MCF 10A (cell line): ENCODE measurements at regions not wholly inside any gene's neighbourhood (a gene's known extent, or its start where the extent isn't known, plus 50 kb on each side); places are given as distances from the start of the nearest gene placed in this dataset.

Experiments
- BruUV-seq: library from RNA; stranded (reverse); fragments of 400-500 nt; replicated peaks from 2 replicates; lab custom pipeline; 2021; lab: Mats Ljungman, UMichigan
- CTCF ChIA-PET: fragments of 300-600 bp; sonication (Branson Sonifier 250); formaldehyde crosslinking; extraction: SDS; loops from one replicate; lab custom pipeline; 2021; ENCODE audit warnings: antibody characterized with exemption, inconsistent platforms; lab: Yijun Ruan, JAX
- POLR2A ChIA-PET: fragments of 300-600, 350-650 bp; sonication (Branson Sonifier 250); formaldehyde crosslinking; extraction: SDS; loops from one replicate; lab custom pipeline; 2020; ENCODE audit warnings: antibody characterized with exemption, inconsistent platforms; lab: Yijun Ruan, JAX
- DNase-seq: peaks from one replicate; pipeline ENCODE4 v3.0.0-alpha.2; 2018; ENCODE audit not compliant: unreplicated experiment
- H3K27ac Mint-ChIP-seq: one replicate; pipeline ENCODE4 v1.8.0; 2022; ENCODE audit warnings: mild to moderate bottlenecking, low read depth, mixed read lengths; ENCODE audit not compliant: unreplicated experiment
- H3K27me3 Mint-ChIP-seq: one replicate; pipeline ENCODE4 v1.8.0; 2022; ENCODE audit warnings: mixed read lengths; ENCODE audit not compliant: insufficient read depth, unreplicated experiment
- H3K36me3 Mint-ChIP-seq: one replicate; pipeline ENCODE4 v1.8.0; 2022; ENCODE audit warnings: mild to moderate bottlenecking, moderate library complexity, mixed read lengths; ENCODE audit not compliant: insufficient read depth, unreplicated experiment
- H3K4me1 Mint-ChIP-seq: one replicate; pipeline ENCODE4 v1.8.0; 2022; ENCODE audit warnings: mixed read lengths; ENCODE audit not compliant: insufficient read depth, unreplicated experiment
- H3K4me3 Mint-ChIP-seq: one replicate; pipeline ENCODE4 v1.8.0; 2022; ENCODE audit warnings: mild to moderate bottlenecking, moderate library complexity, mixed read lengths; ENCODE audit not compliant: unreplicated experiment
- H3K9me3 Mint-ChIP-seq: one replicate; pipeline ENCODE4 v1.8.0; 2022; ENCODE audit warnings: mixed read lengths; ENCODE audit not compliant: unreplicated experiment
- CTCF ChIP-seq: fragments of 200-600 bp; IDR thresholded peaks from one replicate; pipeline ENCODE4 v1.8.0; 2022; ENCODE audit warnings: antibody characterized with exemption, mild to moderate bottlenecking; ENCODE audit not compliant: unreplicated experiment
- intact Hi-C: fragments of 100-400 bp; cut with micrococcal nuclease; formaldehyde crosslinking; loops from 2 replicates; pipeline ENCODE4 v1.14.1; 2022

- Mint-ChIP-seq H3K27me3 (no peaks in the 10 kb centered on the region), H3K27ac (no peak overlapping the region), H3K4me1 (peaks cover 24% of the 10 kb centered on the region), H3K36me3 (no peaks in the 10 kb centered on the region), H3K4me3 (no peak overlapping the region), H3K9me3 (no peaks in the 10 kb centered on the region)
- ChIA-PET POLR2A (interaction anchor here (0.7 to 2.7 kb wide), 4 partner anchors 19 to 54 kb away, joined by 3 to 19 read pairs (median 5); no protein-coding TSS in a partner anchor), CTCF (interaction anchor here (0.6 to 5.2 kb wide), 7 partner anchors 8 to 98 kb away, joined by 3 to 35 read pairs (median 4); no protein-coding TSS in a partner anchor)
- intact Hi-C loops = no loop called here
- DNase-seq = no peak
- TF ChIP-seq CTCF = no peak
- BruUV-seq = no TSS peak
Measured at GRCh38 chr6:148240861-148241477, 101.7 kb upstream of the SASH1 start.

GRCh38 chr6:148242180-148242579, 100.5 kb upstream of the SASH1 start:
- ChIA-PET POLR2A (interaction anchor here (0.6 to 1.6 kb wide), 3 partner anchors 17 to 56 kb away, joined by 3 to 7 read pairs (median 3); no protein-coding TSS in a partner anchor), CTCF (interaction anchor here (0.7 to 5.2 kb wide), 4 partner anchors 9 to 75 kb away, joined by 3 to 35 read pairs (median 15); no protein-coding TSS in a partner anchor)
- no peak for DNase-seq
- Mint-ChIP-seq H3K9me3 (no peaks in the 10 kb centered on the region), H3K27me3 (no peaks in the 10 kb centered on the region), H3K4me1 (peaks cover 22% of the 10 kb centered on the region), H3K36me3 (no peaks in the 10 kb centered on the region), H3K27ac (no peak overlapping the region), H3K4me3 (no peak overlapping the region)
- TF ChIP-seq CTCF = no peak
- BruUV-seq = no TSS peak
- intact Hi-C loops = no loop called here

- DNase-seq = no peak
- Mint-ChIP-seq H3K27ac (no peak overlapping the region), H3K4me3 (no peak overlapping the region), H3K36me3 (no peaks in the 10 kb centered on the region), H3K4me1 (peaks cover 22% of the 10 kb centered on the region), H3K9me3 (no peaks in the 10 kb centered on the region), H3K27me3 (no peaks in the 10 kb centered on the region)
- CTCF ChIA-PET = interaction anchor here (0.6 to 16.4 kb wide), 8 partner anchors 45 to 471 kb away, joined by 3 to 258 read pairs (median 3); no protein-coding TSS in a partner anchor
- POLR2A ChIA-PET = interaction anchor here (1.7 kb wide), 1 partner anchor 9 kb away, joined by 3 read pairs; no protein-coding TSS in a partner anchor
- intact Hi-C loops = no loop called here
- no peak for TF ChIP-seq CTCF
- no TSS peak for BruUV-seq
Measured at GRCh38 chr6:148244217-148244935, 98.3 kb upstream of the SASH1 start.
